Liver (tissue), 3 donors: ENCODE measurements at regions not wholly inside any gene's neighbourhood (a gene's known extent, or its start where the extent isn't known, plus 50 kb on each side); places are given as distances from the start of the nearest gene placed in this dataset.

ENCODE experiments used
- CTCF ChIP-seq: fragments of 150-350 bp; IDR thresholded peaks from 2 replicates; pipeline ENCODE4 v1.5.1; 2017; ENCODE audit warnings: improper control_type of control experiment, low read depth, low read length; ENCODE audit not compliant: missing input control
- GABPA ChIP-seq, 2 donors: IDR thresholded peaks in 1 of 2; conservative IDR thresholded peaks in 1 of 2; 2 replicates each; pipeline ENCODE4 v1.6.1; 2016; ENCODE audit warnings: antibody characterized with exemption in 2 of 2, mild to moderate bottlenecking in 1 of 2, moderate library complexity in 1 of 2
- MAX ChIP-seq: IDR thresholded peaks from 2 replicates; pipeline ENCODE4 v1.6.1; 2016; ENCODE audit warnings: antibody characterized with exemption
- RAD21 ChIP-seq, 2 donors: IDR thresholded peaks; 2 replicates each; pipeline ENCODE4 v1.6.1; 2016; ENCODE audit warnings: antibody characterized with exemption in 2 of 2, mild to moderate bottlenecking in 2 of 2
- SP1 ChIP-seq: IDR thresholded peaks from 2 replicates; pipeline ENCODE4 v1.6.1; 2018; ENCODE audit warnings: antibody characterized with exemption, mild to moderate bottlenecking
- YY1 ChIP-seq: IDR thresholded peaks from 2 replicates; pipeline ENCODE4 v1.6.1; 2016; ENCODE audit warnings: antibody characterized with exemption, mild to moderate bottlenecking
- donor health status: healthy.
- donor health status: healthy.

GRCh38 chr1:98500324-98500723 is 161.2 kb upstream of the SNX7 start:
- no peak for TF ChIP-seq CTCF
- TF ChIP-seq RAD21 (IDR thresholded peaks at IDR 0.05) = no peak
- TF ChIP-seq MAX = no peak
- no peak for TF ChIP-seq GABPA (IDR thresholded peaks at IDR 0.05 in 1 of 2, conservative IDR thresholded peaks at IDR 0.05 in 1 of 2)
- no peak for TF ChIP-seq SP1
- TF ChIP-seq YY1 = no peak
